H4 (cell line): ENCODE measurements at regions not wholly inside any gene's neighbourhood (a gene's known extent, or its start where the extent isn't known, plus 50 kb on each side); places are given as distances from the start of the nearest gene placed in this dataset.

Experiments
- DNase-seq: peaks from one replicate; pipeline ENCODE4 v3.0.0-alpha.2; 2015; ENCODE audit warnings: low spot score

DNA sequence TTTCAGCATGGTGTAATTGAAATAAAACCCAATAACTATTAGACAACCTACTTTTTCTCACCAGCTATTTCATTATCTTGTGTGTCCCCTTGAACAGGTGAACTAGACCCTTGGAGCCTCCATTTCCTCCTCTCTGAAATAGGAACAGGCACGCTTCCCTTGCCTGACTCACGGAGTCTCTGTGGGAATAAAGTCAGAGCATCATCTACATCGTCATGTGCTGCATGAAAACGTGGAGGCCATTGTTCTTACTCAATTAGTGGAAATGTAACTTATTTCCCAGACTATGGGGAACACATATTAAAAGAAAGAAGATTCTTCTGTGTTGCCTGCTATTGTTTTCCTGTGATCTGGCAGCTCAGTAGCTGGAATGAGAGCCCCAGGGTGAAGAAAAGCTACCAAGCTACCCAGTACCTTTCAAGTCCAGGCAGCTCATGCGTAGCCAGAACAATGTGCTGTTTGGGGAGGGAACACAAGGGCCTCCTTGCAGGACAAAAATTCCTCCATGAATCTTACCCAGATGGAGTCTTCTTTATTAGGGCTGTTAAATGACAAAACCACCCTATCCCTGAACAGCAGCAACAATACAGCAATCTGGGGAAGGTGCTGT is 59.8 kb downstream of the SOX11 start:
- DNase-seq, result no peak

DNA sequence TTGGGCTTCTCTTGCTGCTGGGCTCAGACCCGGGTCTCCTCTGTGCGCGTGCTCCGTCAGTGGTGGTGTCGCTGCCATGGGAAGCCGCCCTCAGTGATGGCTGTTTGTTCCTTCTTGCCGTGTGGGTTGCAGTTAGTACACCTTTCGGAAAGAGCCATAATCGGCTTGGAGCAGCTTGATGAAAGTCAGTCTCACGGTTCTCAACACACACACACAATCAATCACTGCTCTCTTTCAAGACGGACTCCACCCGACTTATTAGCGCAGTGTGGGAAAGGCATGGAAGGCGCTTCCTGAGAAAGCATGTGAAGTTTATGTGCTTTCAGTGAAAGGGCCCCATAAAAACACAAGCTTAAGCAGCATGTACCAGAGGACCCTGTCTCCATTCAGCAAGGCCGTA is 64.1 kb downstream of the SOX11 start:
- DNase-seq, result no peak

DNA sequence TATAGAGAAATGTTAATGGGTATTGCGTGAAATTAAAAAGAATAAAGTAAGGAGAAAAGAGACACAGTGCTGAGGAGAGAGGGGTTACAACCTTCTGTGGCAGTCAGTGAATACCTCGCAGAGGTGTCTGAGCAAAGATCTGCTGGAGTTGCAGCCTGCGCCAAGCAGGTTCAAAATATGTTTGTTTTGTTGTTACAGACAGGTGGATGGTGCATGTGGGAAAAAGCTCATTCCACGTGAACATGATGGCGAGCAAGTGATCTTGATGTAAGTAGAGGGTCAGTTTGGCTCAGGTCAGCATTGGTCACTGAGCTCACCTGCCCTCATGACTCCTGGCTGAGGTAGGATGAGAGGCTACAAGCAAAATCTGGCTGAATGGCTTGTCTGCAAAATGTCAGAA is 66.2 kb downstream of the SOX11 start:
- no peak for DNase-seq

DNA sequence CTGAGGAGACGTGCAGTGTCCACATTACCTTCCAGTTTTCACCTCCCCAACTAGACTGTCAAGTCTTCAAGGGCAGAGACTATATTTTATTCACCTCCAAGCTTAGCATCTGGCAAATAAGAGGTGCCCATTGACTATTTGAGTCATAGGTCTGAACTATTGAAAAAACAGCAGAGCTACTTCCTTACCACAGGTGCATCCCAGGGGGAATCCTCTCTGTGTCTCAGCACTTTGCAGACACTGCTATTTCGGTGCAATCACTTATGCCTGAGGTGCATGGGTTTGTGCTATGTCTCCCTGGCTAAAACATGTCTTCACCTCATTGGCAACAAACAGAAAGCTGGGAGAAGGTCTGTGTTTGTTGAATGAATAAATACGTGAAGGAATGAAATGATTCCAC is 67.8 kb downstream of the SOX11 start:
- no peak for DNase-seq

DNA sequence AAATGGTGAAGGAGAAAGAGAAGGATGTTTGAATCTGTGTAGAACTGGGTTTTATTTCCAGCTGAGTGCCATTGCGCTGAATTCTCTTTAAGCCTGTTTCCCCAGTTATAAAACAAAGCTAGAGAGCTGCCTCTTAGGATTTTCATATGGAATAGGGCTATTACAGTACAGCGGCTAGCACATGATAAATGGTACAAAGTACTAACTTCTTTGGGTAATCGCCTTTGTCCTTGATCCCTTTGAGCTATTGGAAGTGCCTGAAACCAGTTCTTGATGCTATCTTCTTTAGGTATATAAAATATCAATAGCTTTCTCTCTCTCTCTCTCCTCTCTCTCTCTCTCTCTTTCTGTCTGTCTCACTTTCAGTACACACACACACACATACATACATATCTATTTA is 71.3 kb downstream of the SOX11 start:
- no peak for DNase-seq

DNA sequence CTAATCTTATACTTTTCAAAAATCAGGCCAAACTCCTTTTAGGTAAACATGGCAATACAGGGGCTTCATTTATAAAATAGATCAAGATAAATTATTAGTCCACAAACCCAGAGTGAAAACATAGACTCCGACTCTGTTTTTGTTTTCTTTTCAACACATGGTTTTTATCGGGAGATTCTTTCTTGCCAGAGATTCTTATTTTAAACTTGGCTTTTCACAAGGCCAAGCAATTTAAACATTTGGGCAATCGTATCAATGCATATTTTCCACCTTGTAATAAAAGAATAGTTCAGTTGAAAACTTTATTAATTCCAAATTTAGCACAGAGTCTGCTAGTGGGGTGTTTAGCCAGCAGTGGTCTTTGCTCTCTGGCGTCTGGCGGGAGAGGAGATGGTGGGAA is 71.9 kb downstream of the SOX11 start:
- DNase-seq, result no peak

DNA sequence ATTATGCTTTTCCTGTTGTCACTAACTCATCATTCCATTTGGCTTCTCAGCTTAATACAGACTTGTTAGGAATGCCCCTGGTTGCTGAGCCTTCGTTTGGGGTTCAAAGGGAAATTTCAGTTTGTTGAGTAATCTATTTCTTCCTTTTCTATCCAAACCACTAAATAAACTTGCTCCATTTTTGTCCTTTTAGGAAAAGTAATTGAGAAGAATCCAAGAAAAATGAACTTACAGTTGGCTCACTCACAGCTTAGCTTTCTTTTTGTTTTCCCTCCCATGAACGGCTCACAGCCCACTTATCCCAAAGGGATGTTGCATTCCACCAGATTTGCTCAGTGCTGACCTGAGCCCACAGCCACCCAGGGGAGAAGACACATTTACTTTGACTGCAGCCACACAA is 73.9 kb downstream of the SOX11 start:
- DNase-seq, result no peak

DNA sequence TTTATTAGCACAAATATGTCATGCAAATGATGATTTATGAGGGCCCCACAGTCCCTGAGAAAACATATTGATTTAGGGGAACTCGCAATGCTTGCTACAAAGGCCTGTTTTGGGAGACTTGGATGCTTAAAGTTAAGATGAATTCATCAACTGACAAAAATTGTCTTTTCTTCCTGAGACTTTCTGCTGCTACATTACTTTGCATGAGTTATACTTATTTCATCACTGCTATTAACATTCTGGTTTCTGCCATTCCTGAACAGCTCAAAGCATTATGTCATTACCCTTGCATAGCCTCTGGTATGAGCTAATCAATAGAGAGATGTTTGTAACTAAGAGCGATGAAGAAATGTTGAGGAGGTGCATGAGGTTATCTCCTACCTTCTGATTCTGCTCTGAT is 74.4 kb downstream of the SOX11 start:
- DNase-seq, result no peak

DNA sequence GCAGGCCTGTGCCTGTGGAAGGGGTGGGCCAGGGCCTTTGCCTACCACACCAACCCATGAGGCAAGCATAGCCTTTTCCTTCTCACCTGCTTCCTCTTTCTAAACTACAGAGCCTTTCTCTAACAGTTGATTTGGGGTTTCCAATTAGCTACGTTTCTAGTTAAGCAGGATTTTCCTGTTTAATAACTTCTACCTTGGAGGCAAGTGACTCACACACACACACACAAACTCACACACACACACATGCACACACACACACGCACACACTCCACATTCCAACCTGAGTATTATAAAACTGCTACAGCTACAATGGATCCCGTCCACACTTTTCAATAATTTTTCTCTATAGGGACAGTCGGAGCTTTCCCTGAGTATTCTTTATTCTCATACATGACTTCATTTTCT is 84.9 kb downstream of the SOX11 start:
- no peak for DNase-seq

DNA sequence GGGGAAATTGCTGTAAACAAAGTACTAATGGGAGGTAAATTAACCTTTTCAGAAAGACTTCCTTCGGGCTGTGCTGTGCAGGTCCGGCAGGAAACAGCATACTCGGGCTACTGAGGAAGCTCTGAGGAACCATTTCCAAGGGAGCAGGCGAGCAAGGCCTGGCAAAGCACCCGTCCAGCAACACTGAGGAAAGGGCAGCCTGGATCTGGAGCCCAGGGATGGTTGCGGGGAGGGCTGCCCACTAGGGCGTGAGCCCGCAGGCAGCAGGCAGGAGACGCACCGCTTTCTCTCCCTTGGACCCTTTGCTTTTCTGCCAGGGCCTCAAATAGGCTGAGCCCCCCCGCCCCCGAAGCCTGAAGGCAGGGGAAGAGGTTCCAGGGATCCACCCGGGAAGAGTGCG is 89.5 kb downstream of the SOX11 start:
- DNase-seq, result no peak

DNA sequence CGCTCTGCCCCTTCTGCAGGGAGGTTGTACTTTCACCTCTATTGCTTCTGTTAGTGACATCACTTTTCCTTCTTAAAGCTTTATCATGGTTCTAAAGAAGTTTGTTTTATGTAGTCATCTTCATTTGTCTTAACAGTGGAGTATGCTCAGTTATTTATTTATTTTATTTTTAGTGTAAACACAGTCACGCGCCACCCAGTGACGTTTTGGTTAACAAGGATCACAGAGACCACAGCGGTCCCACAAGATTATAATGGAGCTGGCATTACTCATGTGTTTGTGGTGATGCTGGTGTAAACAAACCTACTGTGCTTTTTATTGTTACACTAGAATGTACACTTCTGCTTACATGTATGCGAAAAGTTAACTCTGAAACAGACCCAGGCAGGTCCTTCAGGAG is 89.9 kb downstream of the SOX11 start:
- DNase-seq, result peak; percentile 40

DNA sequence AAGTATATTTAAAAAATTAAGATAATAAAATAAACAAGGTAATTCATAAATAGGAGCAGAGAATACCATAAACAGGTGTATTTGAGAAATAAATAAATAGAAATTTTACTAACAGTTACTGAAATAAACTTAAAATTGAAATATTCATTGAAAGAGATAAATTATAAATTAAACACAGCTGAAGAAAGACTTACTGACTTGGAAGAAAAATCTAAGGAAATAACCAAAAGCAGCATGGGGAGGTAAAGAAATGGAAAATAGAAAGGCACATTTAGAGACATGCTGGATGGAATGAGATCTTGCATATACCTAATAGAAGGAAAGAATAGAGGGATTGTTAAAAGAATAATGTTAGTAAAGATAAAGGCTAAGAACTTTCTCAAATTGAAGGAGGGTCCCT is 96.3 kb downstream of the SOX11 start:
- DNase-seq, result no peak

DNA sequence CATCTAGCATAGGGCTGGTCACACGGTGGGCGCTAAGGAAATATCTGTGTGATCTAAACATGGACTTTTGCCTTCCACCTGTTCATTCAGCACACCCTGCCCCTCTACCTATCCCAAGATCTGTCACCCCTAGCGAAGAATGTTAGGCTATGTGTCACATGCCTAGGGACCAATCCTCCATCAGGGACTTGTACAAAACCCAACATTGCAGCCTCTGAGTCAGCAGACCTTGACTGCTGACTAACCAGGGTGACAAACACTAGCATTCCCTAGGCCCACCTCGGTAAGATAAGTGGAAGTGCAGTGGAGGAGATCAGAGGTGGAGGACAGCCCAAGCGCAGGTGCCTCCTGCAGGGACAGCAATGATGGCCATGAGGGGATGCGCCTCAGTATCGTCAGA is 99.2 kb downstream of the SOX11 start:
- DNase-seq, result no peak

DNA sequence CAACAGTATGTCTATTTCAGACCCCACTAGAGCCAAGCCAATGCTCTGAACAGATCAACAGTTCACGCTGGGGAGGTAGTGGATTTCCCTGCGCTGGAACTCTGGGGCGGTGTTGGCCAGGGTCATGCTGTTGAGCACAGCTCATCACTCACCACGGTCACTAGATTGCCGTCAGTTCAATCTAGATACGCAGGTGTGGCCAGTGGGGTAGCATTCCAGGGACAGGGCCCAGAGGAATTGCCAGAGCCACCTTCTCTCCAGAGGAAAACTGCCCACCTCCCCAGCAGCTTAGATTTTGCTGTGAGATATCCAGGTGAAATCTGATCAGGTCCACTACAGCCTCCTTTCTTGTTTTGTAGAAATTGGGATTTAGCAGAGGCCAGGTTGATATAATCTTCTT is 101.8 kb downstream of the SOX11 start:
- no peak for DNase-seq

DNA sequence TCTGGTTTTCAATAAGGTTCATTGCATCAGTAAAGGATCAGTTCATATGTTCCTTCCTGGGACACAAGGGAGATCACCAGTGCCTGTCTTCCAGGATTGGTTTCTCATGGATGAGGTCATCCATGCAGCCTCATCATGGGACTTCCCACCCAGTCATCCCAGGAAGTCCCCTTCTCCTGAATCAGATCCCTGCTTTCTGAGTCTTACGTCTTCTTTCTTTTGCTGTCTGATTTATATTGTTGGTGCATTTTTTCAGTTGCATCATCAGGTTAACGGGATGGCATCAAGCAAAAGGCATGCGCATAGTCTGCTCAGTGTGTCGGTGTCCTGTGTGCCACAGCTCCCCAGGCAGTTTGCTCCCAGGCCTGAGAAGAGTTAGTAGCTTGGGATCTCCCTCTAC is 105.9 kb downstream of the SOX11 start:
- DNase-seq, result no peak

DNA sequence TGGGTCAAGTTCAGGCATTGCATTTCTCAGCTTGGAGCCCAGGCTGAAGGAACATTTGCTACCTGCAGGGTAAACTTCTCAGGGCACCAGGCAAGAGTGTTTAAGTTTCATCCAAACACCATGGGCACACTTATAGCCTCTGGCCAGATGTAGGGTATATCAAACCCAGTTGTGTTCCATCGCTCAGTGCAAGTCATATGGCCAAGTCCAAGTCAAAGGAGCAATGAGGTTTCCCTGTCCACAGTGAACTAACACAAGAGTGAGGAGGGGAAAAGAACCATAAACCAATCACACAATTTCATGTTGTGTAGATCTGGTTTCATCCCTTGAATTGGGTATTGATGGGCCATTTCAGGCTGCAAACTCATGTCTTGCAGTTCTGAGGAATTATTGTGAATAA is 107.2 kb downstream of the SOX11 start:
- DNase-seq, result no peak

DNA sequence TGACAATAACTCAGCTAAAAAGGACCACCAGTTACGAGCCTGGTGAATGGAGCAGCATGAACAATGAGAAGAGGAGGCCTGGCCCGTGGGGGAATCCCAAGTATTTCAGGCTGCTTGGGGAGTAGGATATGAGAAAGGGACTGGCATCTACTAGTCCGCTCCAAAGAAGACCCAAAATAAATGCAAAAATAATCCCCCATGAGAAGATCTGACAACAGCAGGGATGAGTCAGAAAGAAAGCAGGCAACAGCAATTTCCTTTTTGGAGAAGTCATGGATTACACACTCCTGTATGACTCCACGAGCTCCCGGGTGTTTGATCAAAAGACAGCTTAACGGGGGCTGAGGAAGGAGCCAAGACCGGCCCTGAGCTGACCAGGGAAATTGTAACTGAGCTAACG is 111.4 kb downstream of the SOX11 start:
- DNase-seq, result no peak

DNA sequence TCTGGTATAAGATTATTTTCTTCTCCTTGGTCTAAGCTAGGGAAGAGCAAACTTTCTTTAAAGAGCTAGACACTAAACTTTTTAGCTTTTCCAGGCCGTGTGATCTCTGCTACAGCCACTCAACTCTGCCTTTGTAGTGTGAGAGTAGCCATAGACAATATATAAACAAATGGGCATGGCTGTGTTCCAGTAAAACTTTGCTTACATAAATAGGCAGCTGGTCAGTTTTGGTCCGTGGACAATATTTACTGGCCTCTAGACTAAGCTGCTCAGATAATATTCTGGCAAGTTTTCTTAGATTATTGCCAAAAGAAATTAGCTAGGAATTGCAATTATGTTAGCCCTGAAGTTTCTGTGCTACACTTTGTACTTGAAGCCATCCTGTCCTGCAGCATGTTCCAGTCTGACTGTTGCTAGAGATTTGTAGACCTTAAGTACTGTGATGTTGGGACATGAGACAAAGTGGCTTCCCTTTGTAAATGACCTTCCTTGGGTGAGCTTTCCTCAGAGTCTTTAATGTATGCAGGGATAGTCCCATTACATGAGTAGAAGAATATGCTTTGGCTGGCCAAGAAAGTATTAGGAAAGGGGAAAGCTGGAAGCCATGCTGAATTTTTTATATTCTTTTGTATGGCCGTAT is 126.9 kb downstream of the SOX11 start:
- no peak for DNase-seq

DNA sequence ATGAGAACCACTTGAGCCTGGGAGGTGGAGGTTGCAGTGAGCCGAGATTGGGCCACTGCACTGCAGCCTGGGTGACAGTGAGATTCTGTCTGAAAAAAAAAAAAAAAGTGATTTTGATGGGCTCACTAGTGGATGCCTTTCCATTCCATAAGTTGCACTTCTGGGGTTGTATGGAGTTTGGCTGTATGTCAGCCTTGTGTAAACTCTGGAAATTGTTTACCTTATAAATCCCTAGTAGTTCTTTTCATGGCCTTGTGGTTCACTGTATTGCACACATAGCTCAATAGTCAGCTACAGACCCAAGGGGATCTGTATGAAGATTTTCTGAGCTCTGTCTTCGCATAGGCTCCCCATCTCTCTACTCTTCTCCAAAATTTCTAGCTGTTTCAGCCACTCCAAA is 131.9 kb downstream of the SOX11 start:
- DNase-seq, result no peak

DNA sequence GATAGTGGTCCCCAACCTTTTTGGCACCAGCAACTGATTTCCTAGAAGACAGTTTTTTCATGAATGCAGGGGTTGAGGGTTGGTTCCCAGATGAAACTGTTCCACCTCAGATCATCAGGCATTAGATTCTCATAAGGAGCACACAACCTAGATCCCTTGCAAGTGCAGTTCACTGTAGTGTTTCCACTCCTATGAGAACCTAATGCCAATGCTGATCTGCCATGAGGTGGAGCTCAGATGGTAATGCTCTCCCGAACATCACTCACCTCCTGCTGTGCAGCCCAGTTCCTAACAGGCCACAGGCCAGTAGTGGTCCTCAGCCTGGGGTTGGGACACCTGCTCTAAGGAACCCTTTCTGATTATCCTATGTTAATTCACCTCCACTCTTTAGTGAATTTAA is 133.5 kb downstream of the SOX11 start:
- DNase-seq, result no peak

DNA sequence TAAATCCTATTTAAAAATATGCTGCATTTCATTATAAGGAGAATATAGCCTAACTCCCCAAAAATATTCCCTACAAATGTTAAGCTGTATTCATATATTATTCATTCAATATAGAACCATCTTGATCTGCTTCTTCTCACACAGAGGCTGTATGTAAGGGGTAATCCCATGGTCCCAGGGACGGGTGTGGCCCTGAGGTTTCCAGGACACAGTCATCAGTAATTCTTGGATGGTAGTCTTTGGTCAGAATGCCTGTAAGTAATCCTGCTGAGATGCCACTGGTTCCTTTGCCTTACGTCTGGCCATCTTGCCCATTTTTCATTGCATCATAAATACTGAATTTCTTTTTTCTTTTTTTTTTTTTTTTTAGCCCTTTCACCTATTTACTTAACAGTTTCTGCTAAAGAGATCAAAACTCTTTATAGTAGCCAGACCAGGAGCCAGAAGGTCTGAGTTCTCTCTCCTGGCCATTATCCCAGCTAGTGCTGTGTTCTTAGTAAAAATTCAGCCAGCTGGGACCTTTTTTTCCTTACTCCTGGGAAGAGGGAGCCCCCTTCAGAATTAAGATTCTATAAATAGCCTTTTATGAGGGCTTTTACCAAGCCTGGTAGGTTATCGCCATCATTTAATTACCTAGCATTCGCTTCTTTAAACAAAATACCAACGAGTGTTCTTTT is 134.9 kb downstream of the SOX11 start:
- no peak for DNase-seq

DNA sequence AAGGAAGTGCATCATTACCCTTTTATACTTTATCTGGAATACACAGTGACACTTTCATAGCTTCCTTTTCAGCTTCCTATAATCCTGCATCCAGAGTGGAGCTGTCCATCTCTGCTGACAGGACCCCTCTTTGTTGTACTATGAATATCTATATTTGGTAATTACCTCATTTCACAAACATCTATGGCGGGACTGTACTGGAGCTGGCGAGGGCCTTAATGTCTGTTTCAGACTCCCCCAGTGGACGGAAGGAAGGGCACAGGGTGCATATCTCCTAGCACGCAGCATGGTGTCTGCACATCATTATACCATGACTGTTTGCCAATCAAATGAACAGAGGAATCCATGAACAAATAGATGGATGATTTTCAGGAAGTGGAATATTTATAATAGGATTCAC is 142.3 kb downstream of the SOX11 start:
- DNase-seq, result no peak

DNA sequence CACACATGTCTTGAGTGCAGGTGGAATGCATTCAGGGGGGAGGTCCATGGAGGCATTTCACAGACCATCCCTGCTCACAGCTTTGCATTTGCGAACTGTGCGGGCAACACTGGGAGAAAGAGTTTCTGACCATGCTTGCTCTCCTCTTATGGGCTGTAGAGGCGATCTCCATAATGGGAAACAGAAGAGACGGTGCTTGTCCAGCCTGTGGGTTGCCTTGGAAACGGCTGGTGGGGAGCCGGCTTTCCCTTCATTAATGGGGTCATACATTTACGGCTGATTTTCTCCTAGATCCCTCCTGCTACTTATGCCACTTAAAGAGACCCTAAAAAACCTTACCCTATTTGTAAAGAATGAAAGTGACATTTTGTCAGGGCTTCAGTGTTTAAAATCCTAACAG is 147.4 kb downstream of the SOX11 start:
- no peak for DNase-seq

DNA sequence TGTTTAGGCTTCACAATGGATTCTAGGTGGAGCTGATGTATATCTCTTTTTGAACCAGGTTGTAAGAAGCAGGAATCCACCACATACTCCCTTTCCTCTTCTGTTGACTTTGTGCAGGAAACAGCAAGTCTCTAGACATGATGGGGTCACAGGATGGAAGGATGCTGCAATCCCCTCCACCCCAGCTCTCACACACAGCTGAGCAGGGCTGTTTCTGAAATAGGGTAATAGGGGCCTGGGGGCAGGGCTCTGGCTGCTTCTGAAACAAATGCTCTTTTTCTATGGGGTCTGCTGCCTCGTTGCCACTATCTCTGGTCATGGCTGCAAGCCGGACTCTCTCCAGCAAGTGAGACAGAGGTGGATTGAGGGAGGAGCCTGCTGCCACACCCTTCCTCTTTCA is 148.9 kb downstream of the SOX11 start:
- DNase-seq, result no peak
